Panc1 (cell line): ENCODE measurements at regions not wholly inside any gene's neighbourhood (a gene's known extent, or its start where the extent isn't known, plus 50 kb on each side); places are given as distances from the start of the nearest gene placed in this dataset.

Source experiments
- ATAC-seq: fragments of 200-7000 bp; cut with Tn5 transposase; 2 replicates; pipeline ENCODE4 v1.9.1; 2020; ENCODE audit warnings: mild to moderate bottlenecking, moderate library complexity
- BruUV-seq: library from RNA; stranded (reverse); fragments of 400-500 nt; replicated peaks from 2 replicates; lab custom pipeline; 2021; lab: Mats Ljungman, UMichigan
- CTCF ChIA-PET: fragments of 300-600 bp; sonication (Branson Sonifier 250); formaldehyde crosslinking; loops from one replicate; lab custom pipeline; 2022; ENCODE audit warnings: antibody characterized with exemption; lab: Charles Lee
- POLR2A ChIA-PET: fragments of 300-600 bp; sonication (Branson Sonifier 250); formaldehyde crosslinking; loops from one replicate; lab custom pipeline; 2022; ENCODE audit warnings: antibody characterized with exemption; lab: Charles Lee
- DNase-seq: peaks from one replicate; pipeline ENCODE4 v3.0.0-alpha.2; 2010; ENCODE audit warnings: low read depth, low spot score
- H3K27ac ChIP-seq: 2 replicates; pipeline ENCODE4 v1.5.1; 2011; ENCODE audit warnings: mild to moderate bottlenecking, low read length, inconsistent platforms
- H3K27me3 ChIP-seq: fragments of 200-500 bp; sonication (Bioruptor generic); 2 replicates; pipeline ENCODE4 v1.6.0; 2014; ENCODE audit warnings: low read length, inconsistent platforms; ENCODE audit not compliant: control insufficient read depth, insufficient read depth
- H3K36me3 ChIP-seq: fragments of 200-500 bp; sonication (Bioruptor generic); 2 replicates; pipeline ENCODE4 v1.5.1; 2014; ENCODE audit warnings: inconsistent platforms, mild to moderate bottlenecking, low read length, moderate library complexity; ENCODE audit not compliant: control insufficient read depth, insufficient read depth
- H3K4me1 ChIP-seq: 2 replicates; pipeline ENCODE4 v1.5.1; 2011; ENCODE audit warnings: inconsistent platforms, mild to moderate bottlenecking, low read length, moderate library complexity; ENCODE audit not compliant: control insufficient read depth, insufficient read depth
- H3K4me3 ChIP-seq, 2 experiments: 2 replicates each; pipeline ENCODE4 v1.5.1; 2011 to 2012; ENCODE audit warnings: low read depth in 2 of 2, low read length in 2 of 2, mild to moderate bottlenecking in 2 of 2, inconsistent platforms in 1 of 2, moderate library complexity in 1 of 2
- H3K9me3 ChIP-seq: fragments of 200-500 bp; sonication (Bioruptor generic); 2 replicates; pipeline ENCODE4 v1.5.1; 2014; ENCODE audit warnings: low read depth, mild to moderate bottlenecking, inconsistent platforms, low read length, moderate library complexity; ENCODE audit not compliant: control insufficient read depth, insufficient read depth
- CTCF ChIP-seq: fragments of 450-650 bp; IDR thresholded peaks from 2 replicates; pipeline ENCODE4 v1.5.1; 2017; ENCODE audit warnings: mild to moderate bottlenecking
- POLR2AphosphoS5 ChIP-seq: IDR thresholded peaks from 2 replicates; pipeline ENCODE4 v1.6.1; 2012; ENCODE audit warnings: mild to moderate bottlenecking, low read depth, low read length, moderate library complexity
- REST ChIP-seq, 2 experiments: IDR thresholded peaks; 2 replicates each; pipeline ENCODE4 v1.6.1; 2011 to 2012; ENCODE audit warnings: low read depth in 2 of 2, control low read depth in 1 of 2, low read length in 1 of 2, mild to moderate bottlenecking in 1 of 2, moderate library complexity in 1 of 2; ENCODE audit not compliant: insufficient read depth in 1 of 2
- SIN3A ChIP-seq: IDR thresholded peaks from 2 replicates; pipeline ENCODE4 v1.6.1; 2012; ENCODE audit warnings: low read depth, mild to moderate bottlenecking, low read length, moderate library complexity, borderline replicate concordance; ENCODE audit not compliant: insufficient read depth
- TCF7L2 ChIP-seq: IDR thresholded peaks from 2 replicates; pipeline ENCODE4 v1.6.1; 2011; ENCODE audit warnings: mild to moderate bottlenecking, low read depth, low read length, inconsistent platforms
- in situ Hi-C: cut with HindIII; loops from 2 replicates; pipeline ENCODE4 v1.10.0; 2016; ENCODE audit warnings: low sequenced_read_pairs, low pct_unique_long_range_greater_than_20kb
- intact Hi-C: fragments of 100-400 bp; cut with micrococcal nuclease; formaldehyde crosslinking; loops from one replicate; pipeline ENCODE4 v1.10.0; 2022; ENCODE audit not compliant: unreplicated experiment

DNA sequence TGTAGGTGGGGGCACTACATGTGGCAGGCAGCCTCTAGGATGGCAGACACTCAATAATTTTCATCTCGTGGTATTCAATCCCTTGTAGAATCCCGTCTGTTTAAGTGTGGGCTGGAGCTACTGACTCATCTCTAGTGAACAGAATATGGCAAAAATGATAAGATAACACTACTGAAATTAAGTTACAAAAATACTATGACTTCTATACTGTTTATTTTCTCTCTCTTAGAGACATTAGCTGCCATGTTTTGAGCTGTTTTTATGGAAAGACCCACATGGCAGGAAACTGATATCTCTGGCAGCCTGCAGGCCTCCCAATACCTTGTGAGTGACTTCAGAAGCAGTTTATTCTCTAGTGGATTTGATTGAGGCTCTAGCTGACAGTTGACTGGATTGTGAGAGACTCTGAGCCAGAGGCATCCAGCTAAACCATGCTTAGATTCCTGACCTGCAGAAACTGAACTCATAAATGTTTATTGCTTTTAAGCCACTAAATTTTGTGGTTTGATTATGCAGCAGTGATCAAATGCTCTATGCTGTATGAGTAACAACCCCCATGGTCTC, 298.8 kb upstream of the CTSO start:
- no peaks in the 10 kb centered on the region for H3K9me3 ChIP-seq
- ATAC-seq: no peak
- no peak overlapping the region for H3K27ac ChIP-seq
- no peaks in the 10 kb centered on the region for H3K4me1 ChIP-seq
- no peak for DNase-seq
- in situ Hi-C loops: no loop called here
- POLR2A ChIA-PET: no interaction called here
- no peaks in the 10 kb centered on the region for H3K36me3 ChIP-seq
- no peaks in the 10 kb centered on the region for H3K27me3 ChIP-seq
- H3K4me3 ChIP-seq: no peak overlapping the region
- no TSS peak for BruUV-seq
- CTCF ChIA-PET: no interaction called here
- no peak for TF ChIP-seq TCF7L2
- TF ChIP-seq SIN3A: no peak
- TF ChIP-seq REST (IDR thresholded peaks at IDR 0.05; ENCODE audit: insufficient read depth in 1 of 2, low read depth in 2 of 2, low read length in 1 of 2): no peak
- no peak for TF ChIP-seq CTCF
- no peak for TF ChIP-seq POLR2AphosphoS5
- intact Hi-C loops: no loop called here

DNA sequence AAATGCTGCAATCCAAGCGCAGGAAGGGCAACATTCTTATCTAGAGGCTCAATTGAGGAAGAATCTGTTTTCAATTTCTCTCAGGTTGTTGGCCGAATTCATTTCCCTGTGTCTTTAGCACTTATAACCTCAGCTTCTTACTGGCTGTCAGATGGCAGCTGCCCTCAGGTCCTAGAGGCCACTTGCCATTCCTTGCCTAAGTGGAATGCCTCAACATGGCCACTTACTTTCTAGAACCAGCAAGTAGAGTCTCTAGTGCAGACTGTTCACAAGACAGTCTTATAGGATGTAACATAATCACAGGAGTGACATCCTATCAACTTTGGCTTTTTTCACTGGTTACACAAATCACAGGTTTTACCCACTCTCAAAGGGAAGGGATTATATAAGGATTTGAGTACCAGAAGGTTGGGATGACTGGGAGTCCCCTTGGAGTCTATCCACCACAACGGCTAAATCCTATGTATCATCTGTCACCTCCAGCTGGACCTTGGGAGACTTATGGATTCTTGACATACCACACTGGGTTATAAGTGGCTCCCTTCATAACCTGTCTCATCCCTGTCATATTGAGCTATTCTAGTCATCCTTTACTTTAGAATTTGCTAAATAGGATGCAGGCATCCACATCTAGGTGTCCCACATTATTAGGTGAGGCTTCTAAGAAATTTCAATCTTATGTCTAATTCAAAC, 297.9 kb upstream of the CTSO start:
- intact Hi-C loops: no loop called here
- Histone ChIP-seq H3K4me3 (no peak overlapping the region), H3K27ac (no peak overlapping the region), H3K36me3 (no peaks in the 10 kb centered on the region), H3K27me3 (no peaks in the 10 kb centered on the region), H3K4me1 (no peaks in the 10 kb centered on the region), H3K9me3 (no peaks in the 10 kb centered on the region)
- CTCF ChIA-PET: no interaction called here
- in situ Hi-C loops: no loop called here
- no TSS peak for BruUV-seq
- POLR2A ChIA-PET: no interaction called here
- ATAC-seq (no peak), DNase-seq (no peak)
- TF ChIP-seq SIN3A (no peak), TCF7L2 (no peak), CTCF (no peak), REST (IDR thresholded peaks at IDR 0.05; ENCODE audit: insufficient read depth in 1 of 2, low read depth in 2 of 2, low read length in 1 of 2) (no peak), POLR2AphosphoS5 (no peak)
